Type B pancreatic cell (in vitro differentiated cells): ENCODE measurements at regions not wholly inside any gene's neighbourhood (a gene's known extent, or its start where the extent isn't known, plus 50 kb on each side); places are given as distances from the start of the nearest gene placed in this dataset.

Experiments used
- DNase-seq: peaks from one replicate; pipeline ENCODE4 v3.0.0; 2021; ENCODE audit warnings: mixed read lengths; ENCODE audit not compliant: unreplicated experiment; ENCODE audit errors: extremely low spot score
- H3K27ac Mint-ChIP-seq: 2 replicates; pipeline ENCODE4 v1.8.0; 2021; ENCODE audit warnings: mild to moderate bottlenecking, mixed read lengths
- H3K27me3 Mint-ChIP-seq: 2 replicates; pipeline ENCODE4 v1.8.0; 2021; ENCODE audit warnings: mixed read lengths
- H3K36me3 Mint-ChIP-seq: 2 replicates; pipeline ENCODE4 v1.8.0; 2021; ENCODE audit warnings: mixed read lengths
- H3K4me1 Mint-ChIP-seq: one replicate; pipeline ENCODE4 v1.8.0; 2021; ENCODE audit warnings: mixed read lengths; ENCODE audit not compliant: unreplicated experiment
- H3K4me3 Mint-ChIP-seq: 2 replicates; pipeline ENCODE4 v1.8.0; 2021; ENCODE audit warnings: mild to moderate bottlenecking, mixed read lengths
- H3K9me3 Mint-ChIP-seq: 2 replicates; pipeline ENCODE4 v1.8.0; 2021; ENCODE audit warnings: mixed read lengths
- TF ChIP-seq, protein P1 (sequence below): fragments of 200-600 bp; sonication (generic); conservative IDR thresholded peaks from 2 replicates; pipeline ENCODE4 v1.5.0; 2021; ENCODE audit warnings: antibody characterized with exemption, mild to moderate bottlenecking

DNA sequence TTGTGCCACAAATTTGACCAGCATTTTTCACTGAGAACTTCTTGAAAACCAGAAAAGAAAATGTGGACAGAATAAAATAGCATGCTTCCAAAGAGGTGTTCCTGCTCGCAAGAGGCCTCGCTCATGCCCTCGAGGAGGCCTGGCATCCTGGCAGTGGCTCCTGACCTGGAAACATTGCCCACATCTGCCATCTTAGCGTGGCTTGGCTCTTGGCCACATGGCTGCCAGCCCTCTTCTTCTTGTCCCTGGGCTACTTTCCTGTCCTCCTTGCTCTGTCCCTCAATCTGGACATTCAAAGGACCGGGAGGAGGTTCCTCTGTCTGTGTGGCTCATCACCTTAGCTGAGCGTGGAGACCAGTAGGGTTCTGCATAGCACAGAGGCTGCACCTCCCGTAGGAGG is 131.6 kb upstream of the TMEM72 start:
- Mint-ChIP-seq H3K27ac (no peak overlapping the region), H3K36me3 (no peaks in the 10 kb centered on the region), H3K9me3 (no peaks in the 10 kb centered on the region), H3K4me1 (no peaks in the 10 kb centered on the region), H3K4me3 (no peak overlapping the region), H3K27me3 (no peaks in the 10 kb centered on the region)
- no peak for DNase-seq
- TF ChIP-seq, protein P1, sequence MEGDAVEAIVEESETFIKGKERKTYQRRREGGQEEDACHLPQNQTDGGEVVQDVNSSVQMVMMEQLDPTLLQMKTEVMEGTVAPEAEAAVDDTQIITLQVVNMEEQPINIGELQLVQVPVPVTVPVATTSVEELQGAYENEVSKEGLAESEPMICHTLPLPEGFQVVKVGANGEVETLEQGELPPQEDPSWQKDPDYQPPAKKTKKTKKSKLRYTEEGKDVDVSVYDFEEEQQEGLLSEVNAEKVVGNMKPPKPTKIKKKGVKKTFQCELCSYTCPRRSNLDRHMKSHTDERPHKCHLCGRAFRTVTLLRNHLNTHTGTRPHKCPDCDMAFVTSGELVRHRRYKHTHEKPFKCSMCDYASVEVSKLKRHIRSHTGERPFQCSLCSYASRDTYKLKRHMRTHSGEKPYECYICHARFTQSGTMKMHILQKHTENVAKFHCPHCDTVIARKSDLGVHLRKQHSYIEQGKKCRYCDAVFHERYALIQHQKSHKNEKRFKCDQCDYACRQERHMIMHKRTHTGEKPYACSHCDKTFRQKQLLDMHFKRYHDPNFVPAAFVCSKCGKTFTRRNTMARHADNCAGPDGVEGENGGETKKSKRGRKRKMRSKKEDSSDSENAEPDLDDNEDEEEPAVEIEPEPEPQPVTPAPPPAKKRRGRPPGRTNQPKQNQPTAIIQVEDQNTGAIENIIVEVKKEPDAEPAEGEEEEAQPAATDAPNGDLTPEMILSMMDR, result no peak

DNA sequence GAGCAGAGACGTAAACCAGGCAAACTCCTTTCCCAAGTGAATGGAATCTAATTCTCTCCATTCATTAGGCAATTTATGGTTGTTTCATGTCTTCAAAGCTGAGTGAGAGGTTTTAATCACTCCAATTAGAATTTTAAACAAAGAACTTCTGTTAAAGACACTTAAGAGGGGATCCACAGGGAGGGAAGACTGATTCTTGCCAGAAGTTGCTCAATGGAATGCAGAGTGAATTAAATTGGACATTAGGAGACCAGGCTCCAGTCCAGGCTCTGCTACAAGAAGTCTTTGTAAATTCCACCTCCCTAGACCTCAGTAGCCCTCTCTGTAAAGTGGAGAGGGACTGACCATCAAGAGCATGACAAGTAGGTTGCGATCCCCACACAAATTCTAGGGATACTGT is 130.7 kb upstream of the TMEM72 start:
- H3K36me3 Mint-ChIP-seq, result no peaks in the 10 kb centered on the region
- no peak for DNase-seq
- no peak overlapping the region for H3K27ac Mint-ChIP-seq
- TF ChIP-seq, protein P1, result no peak
- no peak overlapping the region for H3K4me3 Mint-ChIP-seq
- no peaks in the 10 kb centered on the region for H3K9me3 Mint-ChIP-seq
- H3K4me1 Mint-ChIP-seq, result no peaks in the 10 kb centered on the region
- H3K27me3 Mint-ChIP-seq, result no peaks in the 10 kb centered on the region

DNA sequence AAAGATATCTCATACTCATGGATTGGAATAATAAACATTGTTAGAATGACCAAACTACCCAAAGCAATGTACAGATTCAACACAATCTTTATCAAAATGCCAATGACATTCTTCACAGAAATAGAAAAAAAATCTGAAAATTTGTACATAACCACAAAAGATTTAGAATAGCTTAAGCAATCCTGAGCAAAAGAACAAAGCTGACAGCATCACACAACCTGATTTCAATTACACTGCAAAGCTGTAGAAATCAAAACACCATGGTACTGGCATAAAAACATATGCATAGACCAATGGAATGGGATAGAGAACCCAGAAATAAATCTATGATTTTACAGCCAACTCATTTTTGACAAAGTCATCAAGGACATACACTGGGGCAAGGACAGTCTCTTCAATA is 130.0 kb upstream of the TMEM72 start:
- Mint-ChIP-seq H3K36me3 (no peaks in the 10 kb centered on the region), H3K9me3 (no peaks in the 10 kb centered on the region), H3K27ac (no peak overlapping the region), H3K4me1 (no peaks in the 10 kb centered on the region), H3K27me3 (no peaks in the 10 kb centered on the region), H3K4me3 (no peak overlapping the region)
- TF ChIP-seq, protein P1, result no peak
- DNase-seq, result no peak

DNA sequence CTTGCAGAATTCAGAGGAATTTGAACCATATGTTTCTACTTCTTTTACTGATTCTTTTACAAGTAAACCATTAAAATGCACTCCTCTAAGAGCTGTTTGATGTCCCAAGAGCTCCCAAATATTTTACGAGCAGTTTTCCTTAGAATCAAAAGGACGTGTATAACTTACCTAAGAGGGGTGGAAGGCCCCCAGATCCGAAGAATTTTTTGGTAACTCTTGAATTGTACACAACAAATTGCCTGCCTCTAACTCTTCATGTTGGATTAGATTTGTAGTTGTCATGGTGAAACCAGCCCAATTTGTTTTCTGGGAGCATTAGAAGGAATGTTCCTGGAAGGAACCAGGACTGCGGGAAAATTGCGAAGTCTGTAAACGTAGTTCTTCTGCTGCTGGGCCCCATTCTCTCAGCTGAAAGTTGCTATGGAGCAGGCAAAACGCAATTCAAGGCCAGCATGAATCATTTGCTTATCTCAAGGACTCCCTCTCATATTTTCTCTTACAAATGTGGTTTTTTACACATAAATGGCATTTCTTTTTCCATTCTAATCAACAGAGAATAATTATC is 124.8 kb upstream of the TMEM72 start:
- H3K4me1 Mint-ChIP-seq, result peaks cover 14% of the 10 kb centered on the region
- no peak overlapping the region for H3K27ac Mint-ChIP-seq
- H3K4me3 Mint-ChIP-seq, result no peak overlapping the region
- TF ChIP-seq, protein P1, result no peak
- H3K27me3 Mint-ChIP-seq, result peaks cover 5% of the 10 kb centered on the region
- DNase-seq, result no peak
- H3K36me3 Mint-ChIP-seq, result no peaks in the 10 kb centered on the region
- H3K9me3 Mint-ChIP-seq, result no peaks in the 10 kb centered on the region

DNA sequence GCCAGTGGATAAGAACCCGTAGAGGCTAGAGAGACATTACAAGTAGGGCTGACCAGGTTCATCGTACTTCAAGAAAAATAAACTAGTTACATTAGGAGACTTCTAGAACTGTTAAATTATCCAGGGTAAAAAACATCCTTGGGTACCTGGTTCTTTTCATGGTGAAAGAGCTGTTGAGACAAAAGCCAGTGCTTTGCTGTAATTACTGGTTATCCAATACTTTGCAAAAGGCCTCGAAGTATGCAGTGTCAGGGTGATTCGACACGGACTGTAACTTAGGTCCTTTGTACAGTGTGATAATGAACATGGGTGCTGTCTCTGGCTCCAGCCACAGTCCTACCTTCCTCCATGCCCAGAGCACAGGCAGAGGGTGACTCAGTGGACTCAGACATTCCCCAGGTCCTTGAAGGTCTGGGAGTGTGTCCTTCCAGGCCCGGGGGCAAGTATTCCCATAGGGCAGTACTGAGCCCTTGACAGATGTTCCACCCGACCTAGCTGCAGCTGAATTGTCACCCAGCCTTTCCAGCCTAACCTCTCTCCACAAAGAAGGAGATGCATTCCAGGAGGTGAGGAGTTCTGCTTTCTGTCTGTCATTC is 123.6 kb upstream of the TMEM72 start:
- Mint-ChIP-seq H3K4me3 (no peak overlapping the region), H3K4me1 (peaks cover 14% of the 10 kb centered on the region), H3K27me3 (peaks cover 5% of the 10 kb centered on the region), H3K36me3 (no peaks in the 10 kb centered on the region), H3K9me3 (no peaks in the 10 kb centered on the region), H3K27ac (no peak overlapping the region)
- DNase-seq, result no peak
- TF ChIP-seq, protein P1, result no peak
